Upper lobe of right lung (tissue), 1 donor: ENCODE measurements at regions not wholly inside any gene's neighbourhood (a gene's known extent, or its start where the extent isn't known, plus 50 kb on each side); places are given as distances from the start of the nearest gene placed in this dataset.
"Not testable (repeated sequence)": the region's sequence is repeated elsewhere in the genome, so short reads cannot be mapped to it uniquely, and the experiment has no call there.

ENCODE experiments used
- ATAC-seq: fragments of 200-7000 bp; cut with Tn5 transposase; one replicate; pipeline ENCODE4 v1.9.1; 2020; ENCODE audit warnings: mild to moderate bottlenecking, moderate library complexity
- DNase-seq: peaks from one replicate; pipeline ENCODE4 v3.0.0-alpha.2; 2020
- H3K27ac ChIP-seq: fragments of 200-600 bp; one replicate; pipeline ENCODE4 v1.8.0; 2022
- H3K27me3 ChIP-seq: fragments of 200-600 bp; one replicate; pipeline ENCODE4 v1.8.0; 2022; ENCODE audit warnings: mild to moderate bottlenecking
- H3K36me3 ChIP-seq: fragments of 200-600 bp; one replicate; pipeline ENCODE4 v1.8.0; 2022
- H3K4me1 ChIP-seq: fragments of 200-600 bp; one replicate; pipeline ENCODE4 v1.8.0; 2022
- H3K4me3 ChIP-seq: fragments of 200-600 bp; one replicate; pipeline ENCODE4 v1.8.0; 2022; ENCODE audit warnings: mild to moderate bottlenecking
- H3K9me3 ChIP-seq: fragments of 200-600 bp; one replicate; pipeline ENCODE4 v1.8.0; 2022
- intact Hi-C: fragments of 100-400 bp; cut with DNase I; formaldehyde crosslinking; loops from one replicate; pipeline ENCODE4 v1.11.0; 2022
- TF ChIP-seq, protein P1 (sequence below): fragments of 200-600 bp; IDR thresholded peaks from one replicate; pipeline ENCODE4 v1.8.0; 2022; ENCODE audit warnings: antibody characterized with exemption
- donor health status: DM: no; HTN: yes; CAD: no; lungs with severe emphysema.

DNA sequence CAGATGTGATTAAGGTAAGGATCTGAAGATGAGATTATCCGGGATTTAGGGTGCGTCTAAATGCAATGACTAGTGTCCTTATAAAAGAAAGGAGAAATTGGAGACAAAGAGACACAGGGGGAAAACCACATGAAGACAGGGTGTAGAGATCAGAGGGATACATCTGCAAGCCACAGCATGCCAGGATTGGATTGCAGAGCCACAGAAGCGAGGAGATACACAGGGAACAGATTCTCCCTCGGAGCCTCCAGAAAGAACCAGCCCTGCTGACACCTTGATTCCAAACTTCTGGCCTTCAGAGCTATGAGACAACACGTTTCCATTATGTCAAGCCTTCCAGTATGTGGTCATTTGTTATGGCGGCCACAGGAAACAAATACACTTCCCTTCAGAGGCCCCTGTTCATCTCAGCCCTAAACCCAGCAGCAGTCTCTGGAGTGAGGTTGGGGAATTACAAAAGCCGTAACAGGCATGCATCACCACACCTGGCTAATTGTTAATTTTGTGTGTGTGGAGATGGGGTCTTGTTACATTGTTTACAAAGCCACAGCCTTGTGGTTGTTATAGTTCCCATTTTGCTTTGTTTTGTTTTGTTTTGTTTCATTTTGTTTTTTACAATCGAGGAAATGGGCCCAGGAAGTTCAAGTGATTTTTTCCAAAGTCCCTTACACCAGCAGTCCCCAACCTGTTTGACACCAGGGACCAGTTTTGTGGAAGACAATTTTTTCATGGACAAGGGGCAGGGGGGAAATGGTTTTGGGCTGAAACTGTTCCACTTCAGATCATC, 51.6 kb upstream of the LYRM9 start:
- Histone ChIP-seq H3K4me1 (no peaks in the 10 kb centered on the region), H3K9me3 (no peaks in the 10 kb centered on the region), H3K36me3 (no peaks in the 10 kb centered on the region), H3K27ac (no peak overlapping the region), H3K4me3 (no peak overlapping the region), H3K27me3 (no peaks in the 10 kb centered on the region)
- no peak for DNase-seq
- TF ChIP-seq, protein P1, sequence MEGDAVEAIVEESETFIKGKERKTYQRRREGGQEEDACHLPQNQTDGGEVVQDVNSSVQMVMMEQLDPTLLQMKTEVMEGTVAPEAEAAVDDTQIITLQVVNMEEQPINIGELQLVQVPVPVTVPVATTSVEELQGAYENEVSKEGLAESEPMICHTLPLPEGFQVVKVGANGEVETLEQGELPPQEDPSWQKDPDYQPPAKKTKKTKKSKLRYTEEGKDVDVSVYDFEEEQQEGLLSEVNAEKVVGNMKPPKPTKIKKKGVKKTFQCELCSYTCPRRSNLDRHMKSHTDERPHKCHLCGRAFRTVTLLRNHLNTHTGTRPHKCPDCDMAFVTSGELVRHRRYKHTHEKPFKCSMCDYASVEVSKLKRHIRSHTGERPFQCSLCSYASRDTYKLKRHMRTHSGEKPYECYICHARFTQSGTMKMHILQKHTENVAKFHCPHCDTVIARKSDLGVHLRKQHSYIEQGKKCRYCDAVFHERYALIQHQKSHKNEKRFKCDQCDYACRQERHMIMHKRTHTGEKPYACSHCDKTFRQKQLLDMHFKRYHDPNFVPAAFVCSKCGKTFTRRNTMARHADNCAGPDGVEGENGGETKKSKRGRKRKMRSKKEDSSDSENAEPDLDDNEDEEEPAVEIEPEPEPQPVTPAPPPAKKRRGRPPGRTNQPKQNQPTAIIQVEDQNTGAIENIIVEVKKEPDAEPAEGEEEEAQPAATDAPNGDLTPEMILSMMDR, result no peak
- intact Hi-C loops, result no loop called here
- ATAC-seq, result no peak

DNA sequence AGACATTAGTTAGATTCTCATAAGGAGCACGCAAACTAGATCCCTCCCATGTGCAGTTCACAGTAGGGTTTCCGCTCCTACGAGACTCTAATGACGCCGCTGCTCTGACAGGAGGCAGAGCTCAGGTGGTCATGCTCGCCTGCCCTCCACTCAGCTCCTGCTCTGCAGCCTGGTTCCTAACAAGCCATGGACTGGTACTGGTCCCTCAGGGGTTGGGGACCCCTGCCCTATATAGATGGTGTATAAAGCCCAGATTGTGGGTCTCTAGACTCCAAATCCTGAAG, 52.1 kb upstream of the LYRM9 start:
- ATAC-seq, result no peak
- Histone ChIP-seq H3K4me1 (no peaks in the 10 kb centered on the region), H3K27ac (no peak overlapping the region), H3K27me3 (no peaks in the 10 kb centered on the region), H3K9me3 (no peaks in the 10 kb centered on the region), H3K36me3 (no peaks in the 10 kb centered on the region), H3K4me3 (no peak overlapping the region)
- DNase-seq, result no peak
- TF ChIP-seq, protein P1, result no peak
- intact Hi-C loops, result no loop called here

DNA sequence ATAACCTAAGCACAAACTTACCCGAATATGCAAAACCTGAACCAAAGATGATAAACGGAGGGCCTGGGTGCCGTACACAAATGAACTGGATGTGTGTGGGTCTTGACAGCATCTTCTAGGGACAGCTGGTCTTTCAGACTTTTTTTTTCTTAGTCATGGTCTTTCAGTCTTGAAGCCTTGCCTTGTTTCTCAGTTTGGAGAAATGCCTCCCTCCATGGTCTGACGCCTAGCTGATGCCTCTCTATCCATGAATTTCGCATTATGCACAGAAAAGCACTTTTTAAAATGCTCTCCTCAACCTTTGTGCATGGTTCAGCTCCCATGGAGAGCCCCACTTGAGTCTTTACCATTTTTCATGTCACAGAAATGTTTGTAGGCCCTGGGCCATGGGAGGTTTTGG, 52.8 kb upstream of the LYRM9 start:
- H3K27me3 ChIP-seq, result no peaks in the 10 kb centered on the region
- no peaks in the 10 kb centered on the region for H3K36me3 ChIP-seq
- ATAC-seq (no peak), DNase-seq (no peak)
- TF ChIP-seq, protein P1, result no peak
- H3K27ac ChIP-seq, result no peak overlapping the region
- H3K4me3 ChIP-seq, result no peak overlapping the region
- intact Hi-C loops, result no loop called here
- H3K4me1 ChIP-seq, result no peaks in the 10 kb centered on the region
- H3K9me3 ChIP-seq, result no peaks in the 10 kb centered on the region

DNA sequence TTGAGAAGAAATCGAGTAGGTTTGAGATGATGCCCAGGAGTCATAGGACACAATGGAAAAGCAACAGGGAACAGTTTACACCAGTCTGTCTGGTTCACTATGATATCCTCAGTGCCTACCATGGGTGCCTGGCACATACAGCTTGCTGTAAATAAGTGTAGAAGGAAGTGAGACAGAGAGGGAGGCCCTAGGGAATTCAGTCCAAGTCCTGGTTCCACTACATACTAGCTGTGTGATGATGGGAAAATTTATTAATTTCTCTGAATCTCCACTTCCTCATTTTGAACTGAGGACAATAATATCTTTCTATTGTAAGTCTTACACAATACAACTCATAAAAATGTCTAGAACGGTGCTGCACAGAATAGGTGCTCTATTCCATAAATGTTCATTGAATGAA, 53.3 kb upstream of the LYRM9 start:
- no peak overlapping the region for H3K27ac ChIP-seq
- ATAC-seq (no peak), DNase-seq (no peak)
- no peak overlapping the region for H3K4me3 ChIP-seq
- H3K9me3 ChIP-seq, result no peaks in the 10 kb centered on the region
- H3K36me3 ChIP-seq, result no peaks in the 10 kb centered on the region
- TF ChIP-seq, protein P1, result no peak
- no peaks in the 10 kb centered on the region for H3K27me3 ChIP-seq
- intact Hi-C loops, result no loop called here
- no peaks in the 10 kb centered on the region for H3K4me1 ChIP-seq

DNA sequence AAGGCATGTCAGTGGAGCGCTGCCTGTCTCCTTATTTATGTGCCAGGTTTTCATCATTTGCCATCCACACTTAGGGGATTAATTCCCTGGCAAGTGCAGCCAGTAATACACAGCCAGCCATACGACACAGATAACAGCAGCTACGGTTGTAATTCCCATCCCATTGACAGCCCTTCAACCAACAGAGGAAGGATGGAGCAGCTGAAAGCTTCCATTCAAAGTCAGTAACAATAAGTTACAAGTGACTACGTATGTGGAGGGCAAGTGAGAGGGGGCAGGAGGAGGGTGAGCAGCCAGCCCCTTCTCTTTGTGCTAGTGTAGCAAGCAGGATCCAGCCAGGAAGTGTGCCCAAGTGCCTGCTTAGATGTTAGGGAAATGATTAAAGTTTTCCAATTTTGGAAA, 53.8 kb upstream of the LYRM9 start:
- intact Hi-C loops, result no loop called here
- DNase-seq (no peak), ATAC-seq (no peak)
- Histone ChIP-seq H3K27me3 (no peaks in the 10 kb centered on the region), H3K9me3 (no peaks in the 10 kb centered on the region), H3K4me3 (no peak overlapping the region), H3K36me3 (no peaks in the 10 kb centered on the region), H3K27ac (no peak overlapping the region), H3K4me1 (no peaks in the 10 kb centered on the region)
- TF ChIP-seq, protein P1, result no peak

DNA sequence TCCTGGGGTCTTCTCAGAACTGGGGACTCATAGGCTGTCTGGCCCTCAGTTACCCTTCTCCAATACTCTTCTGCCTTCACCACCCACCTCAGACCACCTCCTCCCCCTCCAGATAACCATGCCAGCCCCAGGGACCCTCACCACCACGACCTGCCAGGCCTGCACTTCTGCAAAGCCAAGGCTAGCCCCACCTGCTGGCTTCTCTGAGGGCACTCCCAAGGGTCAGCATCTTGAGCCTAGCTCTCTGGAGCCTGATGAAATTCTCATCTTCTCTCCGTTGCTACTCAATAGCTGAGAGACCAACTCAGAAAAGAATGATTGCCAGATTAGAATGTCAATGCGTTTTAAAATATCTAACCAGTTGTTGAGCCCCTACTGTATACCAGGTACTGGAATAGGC, 56.1 kb upstream of the LYRM9 start:
- Histone ChIP-seq H3K4me1 (no peaks in the 10 kb centered on the region), H3K4me3 (no peak overlapping the region), H3K36me3 (no peaks in the 10 kb centered on the region), H3K27ac (no peak overlapping the region), H3K27me3 (no peaks in the 10 kb centered on the region), H3K9me3 (no peaks in the 10 kb centered on the region)
- TF ChIP-seq, protein P1, result no peak
- ATAC-seq (no peak), DNase-seq (no peak)
- intact Hi-C loops, result no loop called here

DNA sequence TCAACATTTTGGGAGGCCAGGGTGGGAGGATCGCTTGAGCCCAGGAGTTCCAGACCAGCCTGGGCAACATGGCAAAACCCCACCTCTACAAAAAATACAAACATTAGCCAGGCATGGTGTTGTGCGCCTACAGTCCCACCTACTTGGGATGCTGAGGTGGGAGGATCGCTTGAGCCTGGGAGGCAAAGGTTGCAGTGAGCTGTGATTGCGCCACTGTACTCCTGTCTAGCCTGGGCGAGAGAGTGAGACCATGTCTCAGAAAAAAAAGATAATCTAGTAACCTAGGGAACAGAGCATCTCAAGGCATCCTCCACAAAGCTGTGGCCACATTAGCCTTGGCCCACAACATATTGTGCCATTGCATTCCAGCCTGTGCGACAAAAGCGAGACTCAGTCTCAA, 57.1 kb upstream of the LYRM9 start:
- H3K36me3 ChIP-seq, intact Hi-C loops, H3K4me3 ChIP-seq, H3K9me3 ChIP-seq, H3K27ac ChIP-seq, DNase-seq, H3K4me1 ChIP-seq, H3K27me3 ChIP-seq, ATAC-seq: not testable (repeated sequence)
